ENCODE measurements at regions not wholly inside any gene's neighbourhood (a gene's known extent, or its start where the extent isn't known, plus 50 kb on each side); places are given as distances from the start of the nearest gene placed in this dataset.
"Not testable (repeated sequence)": the region's sequence is repeated elsewhere in the genome, so short reads cannot be mapped to it uniquely, and the experiment has no call there.

- POLR2A ChIA-PET; H3K4me1 ChIP-seq (ENCODE audit: insufficient read depth, low read length); H3K4me3 ChIP-seq (ENCODE audit: low read length); H3K27ac Mint-ChIP-seq; H3K4me3 Mint-ChIP-seq; H3K27me3 ChIP-seq (ENCODE audit: insufficient read depth, low read length, poor library complexity, severe bottlenecking); H3K9me3 ChIP-seq (ENCODE audit: low read length); H3K36me3 Mint-ChIP-seq; H3K4me1 Mint-ChIP-seq; CTCF ChIA-PET; H3K27me3 Mint-ChIP-seq; H3K36me3 ChIP-seq (ENCODE audit: insufficient read depth, low read length); DNase-seq; H3K27ac ChIP-seq (ENCODE audit: low read depth, low read length): not testable (repeated sequence)
- H3K9me3 Mint-ChIP-seq = peaks cover 0 to 19% (median 7%) of the 10 kb centered on the region in 5 donors
Measured at GRCh38 chr6:60408747-60409146, 1877.3 kb downstream of the KHDRBS2 start.

DNA sequence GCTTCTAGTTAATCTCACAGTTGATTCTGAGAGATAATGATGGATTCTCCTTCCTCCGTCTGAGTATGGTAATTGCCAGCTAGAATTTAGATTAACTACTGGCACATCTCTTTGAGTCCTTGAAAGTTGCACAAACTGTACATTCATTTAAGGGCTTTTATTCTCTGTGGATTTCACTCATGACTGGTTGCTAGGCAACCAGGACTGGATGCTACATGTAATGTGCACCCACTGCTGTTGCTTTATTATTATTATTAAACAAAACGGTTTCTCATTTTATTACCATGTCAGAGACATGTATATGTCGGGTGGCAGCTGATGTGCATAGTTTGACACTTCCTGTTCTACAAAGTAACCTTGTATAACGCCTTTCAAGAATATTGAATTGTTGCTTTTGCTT is 1882.8 kb downstream of the KHDRBS2 start:
- peaks cover 3 to 16% (median 6%) of the 10 kb centered on the region in 5 donors for H3K9me3 Mint-ChIP-seq
- H3K36me3 ChIP-seq (ENCODE audit: insufficient read depth, low read length); DNase-seq; H3K4me1 Mint-ChIP-seq; H3K4me3 Mint-ChIP-seq; H3K4me1 ChIP-seq (ENCODE audit: insufficient read depth, low read length); H3K36me3 Mint-ChIP-seq; H3K27me3 ChIP-seq (ENCODE audit: insufficient read depth, low read length, poor library complexity, severe bottlenecking); POLR2A ChIA-PET; H3K27me3 Mint-ChIP-seq; H3K27ac ChIP-seq (ENCODE audit: low read depth, low read length); H3K27ac Mint-ChIP-seq; H3K4me3 ChIP-seq (ENCODE audit: low read length); H3K9me3 ChIP-seq (ENCODE audit: low read length); CTCF ChIA-PET: not testable (repeated sequence)

DNA sequence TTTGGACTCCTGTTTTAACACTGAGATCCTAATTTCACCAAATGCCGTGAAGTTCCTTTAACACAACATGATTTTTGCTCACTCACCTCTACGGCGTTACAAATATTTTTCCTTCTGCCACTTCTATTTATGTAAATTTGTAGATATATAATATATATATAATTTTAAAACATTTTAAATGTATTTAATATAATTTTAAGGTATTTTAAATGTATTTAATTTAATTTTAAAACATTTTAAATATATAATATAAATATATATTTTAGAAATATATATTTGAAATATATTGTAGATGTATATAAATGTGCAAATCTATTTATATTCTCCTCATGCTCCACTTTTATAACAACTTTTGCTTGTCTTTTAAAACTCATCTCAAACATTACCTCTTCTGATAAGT is 1883.5 kb downstream of the KHDRBS2 start:
- H3K36me3 ChIP-seq (ENCODE audit: insufficient read depth, low read length); H3K4me3 Mint-ChIP-seq; H3K9me3 ChIP-seq (ENCODE audit: low read length); H3K27me3 ChIP-seq (ENCODE audit: insufficient read depth, low read length, poor library complexity, severe bottlenecking); H3K4me1 ChIP-seq (ENCODE audit: insufficient read depth, low read length); POLR2A ChIA-PET; H3K27ac Mint-ChIP-seq; H3K4me1 Mint-ChIP-seq; H3K27ac ChIP-seq (ENCODE audit: low read depth, low read length); H3K36me3 Mint-ChIP-seq; H3K27me3 Mint-ChIP-seq; CTCF ChIA-PET; H3K4me3 ChIP-seq (ENCODE audit: low read length); DNase-seq: not testable (repeated sequence)
- H3K9me3 Mint-ChIP-seq = peaks cover 3 to 12% (median 6%) of the 10 kb centered on the region in 5 donors

- H3K36me3 ChIP-seq (ENCODE audit: insufficient read depth, low read length); CTCF ChIA-PET; H3K4me3 Mint-ChIP-seq; H3K4me3 ChIP-seq (ENCODE audit: low read length); DNase-seq; H3K27me3 Mint-ChIP-seq; H3K4me1 ChIP-seq (ENCODE audit: insufficient read depth, low read length); H3K27ac ChIP-seq (ENCODE audit: low read depth, low read length); H3K4me1 Mint-ChIP-seq; H3K36me3 Mint-ChIP-seq; H3K9me3 ChIP-seq (ENCODE audit: low read length); H3K27ac Mint-ChIP-seq; POLR2A ChIA-PET; H3K27me3 ChIP-seq (ENCODE audit: insufficient read depth, low read length, poor library complexity, severe bottlenecking): not testable (repeated sequence)
- peaks cover 3 to 18% (median 7%) of the 10 kb centered on the region in 5 donors for H3K9me3 Mint-ChIP-seq
Measured at GRCh38 chr6:60395261-60395660, 1890.8 kb downstream of the KHDRBS2 start.

DNA sequence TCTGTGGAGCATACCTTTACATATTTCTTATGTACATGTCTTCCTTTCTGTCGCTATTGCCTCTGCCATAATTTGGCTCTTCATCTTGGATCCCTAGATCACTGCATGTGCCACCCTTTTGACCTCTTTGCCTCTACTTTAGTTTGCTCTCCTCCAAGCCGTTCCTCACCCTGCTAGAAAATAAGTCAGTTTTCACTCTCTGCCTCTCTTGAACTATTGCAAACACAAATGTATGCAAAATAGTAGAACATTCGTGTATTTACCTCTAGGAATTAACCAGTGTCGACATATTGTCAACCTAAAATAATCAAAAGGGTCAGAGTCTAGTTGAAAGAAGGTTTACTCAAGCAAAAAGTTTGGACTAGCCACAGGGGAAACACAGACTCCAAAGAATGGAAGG is 1893.1 kb downstream of the KHDRBS2 start:
- POLR2A ChIA-PET; H3K36me3 Mint-ChIP-seq; CTCF ChIA-PET; H3K27ac Mint-ChIP-seq; H3K27ac ChIP-seq (ENCODE audit: low read depth, low read length); H3K4me1 Mint-ChIP-seq; H3K4me3 ChIP-seq (ENCODE audit: low read length); H3K36me3 ChIP-seq (ENCODE audit: insufficient read depth, low read length); DNase-seq; H3K4me1 ChIP-seq (ENCODE audit: insufficient read depth, low read length); H3K9me3 ChIP-seq (ENCODE audit: low read length); H3K27me3 Mint-ChIP-seq; H3K27me3 ChIP-seq (ENCODE audit: insufficient read depth, low read length, poor library complexity, severe bottlenecking); H3K4me3 Mint-ChIP-seq: not testable (repeated sequence)
- peaks cover 8 to 20% (median 10%) of the 10 kb centered on the region in 5 donors for H3K9me3 Mint-ChIP-seq

DNA sequence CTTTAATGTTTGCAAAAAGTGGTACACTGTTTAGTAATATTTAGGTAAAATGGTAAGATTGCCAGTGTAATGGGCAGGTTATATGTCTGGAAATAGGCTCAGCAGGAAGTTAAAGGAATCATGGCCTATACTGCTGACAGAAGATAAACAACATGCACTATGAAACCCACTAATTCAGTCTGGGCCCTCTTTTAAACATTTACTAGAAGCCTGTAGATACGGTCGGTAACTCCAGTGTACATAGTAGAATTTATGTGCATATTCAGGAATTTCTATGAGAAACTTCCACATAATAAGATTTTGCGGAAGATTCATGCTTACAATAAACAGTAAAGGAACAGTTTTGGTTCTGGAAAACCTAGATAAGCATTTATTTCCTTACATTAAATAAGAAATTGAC is 1896.9 kb downstream of the KHDRBS2 start:
- H3K4me1 Mint-ChIP-seq; POLR2A ChIA-PET; H3K4me3 ChIP-seq (ENCODE audit: low read length); H3K9me3 ChIP-seq (ENCODE audit: low read length); H3K4me1 ChIP-seq (ENCODE audit: insufficient read depth, low read length); H3K27ac Mint-ChIP-seq; H3K27me3 Mint-ChIP-seq; H3K27ac ChIP-seq (ENCODE audit: low read depth, low read length); DNase-seq; H3K36me3 Mint-ChIP-seq; H3K4me3 Mint-ChIP-seq; H3K36me3 ChIP-seq (ENCODE audit: insufficient read depth, low read length); H3K27me3 ChIP-seq (ENCODE audit: insufficient read depth, low read length, poor library complexity, severe bottlenecking); CTCF ChIA-PET: not testable (repeated sequence)
- H3K9me3 Mint-ChIP-seq = peaks cover 3 to 32% (median 11%) of the 10 kb centered on the region in 5 donors

GRCh38 chr6:60384614-60385013 is 1901.4 kb downstream of the KHDRBS2 start:
- H3K36me3 ChIP-seq (ENCODE audit: insufficient read depth, low read length); H3K4me3 ChIP-seq (ENCODE audit: low read length); CTCF ChIA-PET; DNase-seq; H3K27me3 ChIP-seq (ENCODE audit: insufficient read depth, low read length, poor library complexity, severe bottlenecking); H3K4me3 Mint-ChIP-seq; H3K4me1 Mint-ChIP-seq; H3K36me3 Mint-ChIP-seq; H3K27me3 Mint-ChIP-seq; H3K27ac Mint-ChIP-seq; POLR2A ChIA-PET; H3K27ac ChIP-seq (ENCODE audit: low read depth, low read length); H3K4me1 ChIP-seq (ENCODE audit: insufficient read depth, low read length); H3K9me3 ChIP-seq (ENCODE audit: low read length): not testable (repeated sequence)
- H3K9me3 Mint-ChIP-seq = peaks cover 4 to 14% (median 7%) of the 10 kb centered on the region in 5 donors

DNA sequence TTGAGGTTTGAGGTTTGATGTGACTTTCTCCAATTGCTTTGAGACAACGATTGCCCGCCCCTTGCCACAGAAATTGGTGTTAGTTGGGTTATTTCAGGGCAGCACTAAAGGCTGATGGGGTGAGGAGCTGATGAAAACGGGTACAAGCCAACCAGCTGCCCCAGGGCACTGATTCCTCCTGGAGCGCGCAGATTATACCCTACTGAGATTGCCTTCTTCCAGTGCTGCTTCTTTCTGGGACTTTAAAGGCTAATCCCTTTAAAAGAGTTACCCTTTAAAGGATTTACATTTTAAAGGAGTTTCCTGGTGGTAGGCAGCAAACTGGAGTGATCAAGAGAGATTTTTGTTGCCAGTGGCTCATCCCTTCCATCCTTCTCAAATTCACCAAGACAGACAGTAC is 1903.3 kb downstream of the KHDRBS2 start:
- H3K9me3 Mint-ChIP-seq = peaks cover 1 to 10% (median 7%) of the 10 kb centered on the region in 5 donors
- H3K36me3 Mint-ChIP-seq; POLR2A ChIA-PET; DNase-seq; CTCF ChIA-PET; H3K4me1 Mint-ChIP-seq; H3K27ac Mint-ChIP-seq; H3K27ac ChIP-seq (ENCODE audit: low read depth, low read length); H3K36me3 ChIP-seq (ENCODE audit: insufficient read depth, low read length); H3K4me3 Mint-ChIP-seq; H3K27me3 ChIP-seq (ENCODE audit: insufficient read depth, low read length, poor library complexity, severe bottlenecking); H3K9me3 ChIP-seq (ENCODE audit: low read length); H3K4me3 ChIP-seq (ENCODE audit: low read length); H3K27me3 Mint-ChIP-seq; H3K4me1 ChIP-seq (ENCODE audit: insufficient read depth, low read length): not testable (repeated sequence)

DNA sequence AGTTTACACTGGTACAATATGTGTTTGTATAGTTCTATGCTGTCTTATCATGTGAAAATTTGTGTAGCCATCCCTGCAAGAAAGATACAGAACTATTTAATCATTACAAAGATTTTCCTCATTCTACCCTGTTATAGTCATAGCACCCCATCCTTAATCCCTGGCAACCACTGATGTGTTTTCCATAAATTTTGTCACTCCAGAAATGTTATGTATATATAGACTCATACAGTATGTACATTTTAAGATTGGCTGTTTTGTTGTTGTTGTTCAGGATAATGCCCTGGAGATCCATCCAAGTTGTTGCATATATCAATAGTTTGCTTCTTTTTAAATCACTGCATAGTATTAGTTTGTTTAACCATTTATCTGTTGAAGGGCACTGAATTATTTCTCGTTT is 1911.9 kb downstream of the KHDRBS2 start:
- POLR2A ChIA-PET = not testable (repeated sequence)

More for the DNA sequence above, 1911.9 kb downstream of the KHDRBS2 start:
- H3K36me3 Mint-ChIP-seq; H3K4me3 ChIP-seq (ENCODE audit: low read length); H3K27me3 Mint-ChIP-seq; CTCF ChIA-PET; H3K4me3 Mint-ChIP-seq; DNase-seq; H3K27me3 ChIP-seq (ENCODE audit: insufficient read depth, low read length, poor library complexity, severe bottlenecking); H3K36me3 ChIP-seq (ENCODE audit: insufficient read depth, low read length); H3K27ac ChIP-seq (ENCODE audit: low read depth, low read length); H3K4me1 ChIP-seq (ENCODE audit: insufficient read depth, low read length); H3K9me3 ChIP-seq (ENCODE audit: low read length); H3K4me1 Mint-ChIP-seq; H3K27ac Mint-ChIP-seq: not testable (repeated sequence)
- H3K9me3 Mint-ChIP-seq = peaks cover 5 to 15% (median 13%) of the 10 kb centered on the region in 5 donors

Measured in CD8-positive, alpha-beta memory T cell (primary cell).